ENCODE measurements at regions not wholly inside any gene's neighbourhood (a gene's known extent, or its start where the extent isn't known, plus 50 kb on each side); places are given as distances from the start of the nearest gene placed in this dataset.

- DNase-seq, result no peak
- no peak for ATAC-seq
Measured at GRCh38 chr9:80922544-80922943, 766.8 kb downstream of the TLE1 start.

DNA sequence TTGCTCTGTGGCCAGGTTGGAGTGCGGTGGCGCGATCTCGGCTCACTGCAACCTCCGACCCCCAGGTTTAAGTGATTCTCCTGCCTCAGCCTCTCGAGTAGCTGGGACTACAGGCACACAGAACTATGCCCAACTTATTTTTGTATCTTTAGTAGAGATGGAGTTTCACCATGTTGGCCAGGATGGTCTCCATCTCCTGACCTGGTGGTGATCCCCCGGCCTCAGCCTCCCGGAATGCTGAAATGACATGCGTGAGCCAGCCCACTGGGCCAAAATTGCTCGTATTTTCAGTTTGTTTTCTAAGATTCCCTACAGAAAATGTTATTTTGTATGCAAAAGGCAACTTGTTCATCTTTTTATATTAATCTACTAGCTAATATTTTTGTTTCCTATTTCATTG lies 782.6 kb downstream of the TLE1 start:
- ATAC-seq, result no peak
- no peak for DNase-seq

DNA sequence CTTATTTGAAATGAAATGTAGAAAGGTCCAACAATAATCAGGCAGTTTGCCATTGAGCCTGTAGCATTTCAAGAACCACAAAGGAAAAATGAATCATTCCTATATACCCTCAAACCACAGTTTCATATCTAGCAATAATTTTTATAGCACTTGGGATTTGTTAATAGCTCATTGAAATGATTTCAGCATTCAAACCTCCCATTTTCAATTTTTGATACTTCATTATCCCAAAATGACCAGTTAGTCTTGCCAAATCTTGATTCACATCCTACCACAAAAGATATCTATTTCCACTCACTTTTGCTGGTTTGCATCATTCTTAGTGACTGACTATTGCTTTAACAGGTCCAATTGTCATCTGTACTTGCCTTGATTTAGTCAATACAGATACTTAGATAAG lies 790.1 kb downstream of the TLE1 start:
- DNase-seq, result no peak
- ATAC-seq, result no peak

GRCh38 chr9:80893190-80893589 lies 796.2 kb downstream of the TLE1 start:
- DNase-seq (no peak), ATAC-seq (no peak)

- DNase-seq (no peak), ATAC-seq (no peak)
Measured at GRCh38 chr9:80892703-80893102, 796.6 kb downstream of the TLE1 start.

DNA sequence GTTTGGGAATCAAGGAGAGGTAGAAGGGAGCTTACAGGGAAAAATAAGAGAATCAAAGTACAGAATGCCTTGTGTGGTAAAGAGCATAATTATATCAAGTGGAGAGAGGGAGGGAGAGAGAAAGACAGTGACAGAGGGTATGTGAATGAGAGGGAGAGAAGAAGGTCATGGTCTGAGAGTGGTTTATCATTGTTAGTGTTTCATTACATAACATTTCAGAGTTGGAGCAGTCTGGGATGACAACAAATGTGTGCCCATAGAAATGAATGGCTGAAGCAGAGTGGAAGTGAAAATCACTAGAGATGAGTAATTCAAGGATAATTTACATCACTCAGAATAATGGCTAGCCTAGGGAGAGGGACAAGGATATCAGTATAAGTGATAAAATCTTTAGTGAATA lies 799.2 kb downstream of the TLE1 start:
- no peak for ATAC-seq
- DNase-seq, result no peak

GRCh38 chr9:80885894-80886293 lies 803.5 kb downstream of the TLE1 start:
- no peak for ATAC-seq
- no peak for DNase-seq

- ATAC-seq (no peak), DNase-seq (no peak)
Measured at GRCh38 chr9:80883826-80884579, 805.3 kb downstream of the TLE1 start.

- DNase-seq (no peak), ATAC-seq (no peak)
Measured at GRCh38 chr9:80883426-80883825, 805.9 kb downstream of the TLE1 start.

DNA sequence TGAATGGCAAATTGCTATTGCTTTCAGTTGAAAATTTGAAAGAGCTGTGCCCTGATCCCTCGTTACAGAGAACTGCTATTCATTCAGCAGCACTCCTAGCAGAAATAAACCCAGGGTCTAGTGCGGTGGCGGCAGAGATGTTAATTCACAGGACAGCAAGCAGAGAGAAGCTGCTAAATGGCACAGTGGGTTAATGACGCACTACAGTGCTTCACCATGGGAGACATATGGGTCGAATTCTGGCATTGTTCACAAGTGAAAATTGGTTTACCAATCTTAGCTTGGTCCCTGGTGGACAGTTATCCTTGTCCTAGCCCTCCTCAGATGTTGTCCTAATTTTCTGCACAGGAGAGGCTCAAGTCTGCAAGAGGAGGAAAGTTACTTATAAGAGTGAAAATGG lies 807.4 kb downstream of the TLE1 start:
- ATAC-seq (no peak), DNase-seq (no peak)

DNA sequence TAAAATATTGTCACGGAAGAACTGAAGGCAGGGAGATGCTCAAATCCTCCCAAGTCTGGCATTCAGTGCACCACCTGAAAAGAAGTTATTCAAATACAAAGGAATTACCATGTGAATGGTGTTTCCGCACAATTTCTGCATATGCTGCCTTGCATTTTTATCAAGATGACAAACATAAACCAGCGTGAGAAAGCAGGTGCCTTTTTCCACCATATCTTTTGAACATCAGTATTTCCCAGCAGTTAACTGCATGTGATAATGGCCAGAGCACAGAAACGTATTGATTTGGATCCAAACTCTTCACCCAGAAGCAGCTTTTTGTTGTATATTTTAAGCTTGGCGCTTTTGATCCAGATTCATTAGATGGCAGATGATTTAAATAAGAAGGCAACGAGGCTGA lies 808.0 kb downstream of the TLE1 start:
- no peak for DNase-seq
- no peak for ATAC-seq

DNA sequence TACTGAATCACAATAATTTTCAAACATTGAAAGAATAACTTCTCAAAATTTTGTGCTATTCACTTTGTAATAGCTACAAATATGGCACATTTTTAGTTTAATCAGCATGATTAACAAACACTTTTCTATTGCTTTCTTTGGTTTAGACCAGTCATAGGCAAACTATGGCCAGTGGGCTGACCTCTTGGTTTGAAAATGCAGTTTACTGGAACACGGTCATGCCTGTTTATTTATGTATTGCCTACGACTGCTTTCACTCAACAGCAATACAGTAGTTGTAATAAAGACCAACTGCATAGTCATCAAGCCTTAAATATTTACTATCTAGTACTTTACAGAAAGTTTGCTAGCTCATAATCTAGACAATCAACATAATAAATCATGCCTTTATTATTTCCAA lies 810.8 kb downstream of the TLE1 start:
- DNase-seq, result no peak
- ATAC-seq, result no peak

GRCh38 chr9:80875947-80876346 lies 813.4 kb downstream of the TLE1 start:
- ATAC-seq, result no peak
- no peak for DNase-seq

DNA sequence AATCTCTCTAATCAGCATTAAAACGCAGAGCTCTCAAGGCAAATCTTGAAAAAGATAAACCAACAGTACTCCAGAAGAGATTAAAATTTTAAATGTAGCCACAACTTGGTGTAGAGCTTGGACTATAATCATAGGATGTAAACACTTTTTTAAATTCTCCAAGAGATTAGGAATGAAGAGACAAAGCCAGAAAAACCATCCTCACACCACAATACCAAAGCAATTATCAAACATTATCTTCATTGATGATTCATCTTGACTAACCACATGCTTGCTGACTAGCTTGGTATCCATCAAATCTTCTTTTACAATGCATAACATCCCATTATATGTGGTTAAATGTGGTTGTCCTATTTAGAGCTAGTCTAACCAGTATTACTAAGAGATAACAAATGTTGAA lies 815.1 kb downstream of the TLE1 start:
- DNase-seq, result no peak
- ATAC-seq, result no peak

GRCh38 chr9:80873861-80874260 lies 815.5 kb downstream of the TLE1 start:
- ATAC-seq (no peak), DNase-seq (no peak)

DNA sequence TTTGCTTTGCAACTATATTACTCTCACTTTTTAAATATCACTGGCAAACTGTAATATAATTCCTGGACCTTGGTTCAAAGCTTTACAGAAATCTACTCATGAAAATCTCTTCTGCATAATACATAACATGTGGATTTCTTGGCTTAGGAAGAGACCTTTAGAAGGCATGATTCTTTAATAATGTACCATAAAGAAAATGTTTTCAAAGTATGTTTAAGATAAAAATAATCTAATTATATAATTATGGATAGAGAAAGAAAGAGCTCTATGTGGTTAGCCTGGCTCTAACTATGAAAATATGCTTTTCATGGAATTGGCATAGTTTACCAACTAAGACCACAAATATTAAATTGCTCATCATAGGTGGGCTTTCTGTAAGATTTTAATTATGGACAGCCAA lies 817.8 kb downstream of the TLE1 start:
- DNase-seq (no peak), ATAC-seq (no peak)

GRCh38 chr9:80867731-80868130 lies 821.6 kb downstream of the TLE1 start:
- DNase-seq, result no peak
- ATAC-seq, result no peak

DNA sequence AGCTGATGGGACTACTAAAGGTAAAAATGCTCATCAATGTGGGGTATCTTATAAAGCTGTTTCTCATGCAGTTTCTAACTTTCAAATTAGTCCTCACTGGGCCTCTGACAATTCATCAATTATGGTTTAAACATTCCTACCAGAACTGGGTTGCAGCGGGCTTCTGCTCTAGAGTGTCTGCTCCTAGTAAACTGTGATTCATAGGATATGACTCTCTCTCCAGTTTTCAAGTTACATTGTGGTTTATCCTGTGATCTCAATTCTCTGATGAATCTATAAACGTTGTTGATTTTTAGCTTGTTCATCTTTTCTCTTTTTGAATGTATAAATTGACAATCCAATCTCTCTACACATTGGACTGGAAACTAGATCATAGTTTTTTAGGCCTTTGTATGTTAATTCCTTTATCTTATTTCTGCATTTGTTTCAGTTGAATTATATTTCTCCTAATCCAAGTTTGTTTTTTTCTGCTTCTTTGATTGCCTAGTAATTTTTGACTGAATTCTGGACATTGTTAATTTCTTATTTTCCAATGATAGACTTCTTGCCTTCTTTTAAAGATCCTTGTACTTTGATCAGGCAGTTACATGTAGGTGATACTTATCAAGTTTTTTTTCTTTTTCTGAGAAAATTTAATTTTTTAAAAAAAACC lies 822.6 kb downstream of the TLE1 start:
- DNase-seq, result no peak

GRCh38 chr9:80866121-80866520 lies 823.2 kb downstream of the TLE1 start:
- ATAC-seq, result no peak
- DNase-seq, result no peak

More for the DNA sequence above, 822.6 kb downstream of the TLE1 start:
- ATAC-seq, result no peak

- DNase-seq (no peak), ATAC-seq (no peak)
Measured at GRCh38 chr9:80843028-80843427, 846.3 kb downstream of the TLE1 start.

DNA sequence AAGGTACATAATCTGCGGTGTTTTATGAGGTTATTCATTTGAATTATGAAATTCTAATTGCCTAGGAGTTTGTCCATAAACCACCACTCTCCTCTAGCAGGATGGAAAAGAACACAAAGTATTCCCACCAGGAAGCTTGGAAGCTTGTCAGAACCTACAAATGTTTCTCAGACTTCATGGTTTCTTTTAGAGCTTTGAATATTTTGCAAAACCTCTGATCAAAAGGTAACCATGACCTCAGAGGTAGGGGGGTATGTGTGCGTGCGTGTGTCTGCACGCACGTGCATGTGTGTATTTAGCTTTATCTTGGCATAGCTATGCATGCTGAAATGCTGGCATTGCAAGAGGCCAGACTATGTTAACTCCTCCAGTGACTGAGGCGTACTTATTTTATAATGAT lies 847.0 kb downstream of the TLE1 start:
- no peak for DNase-seq
- no peak for ATAC-seq

GRCh38 chr9:80841888-80842287 lies 847.5 kb downstream of the TLE1 start:
- DNase-seq, result no peak
- ATAC-seq, result no peak

DNA sequence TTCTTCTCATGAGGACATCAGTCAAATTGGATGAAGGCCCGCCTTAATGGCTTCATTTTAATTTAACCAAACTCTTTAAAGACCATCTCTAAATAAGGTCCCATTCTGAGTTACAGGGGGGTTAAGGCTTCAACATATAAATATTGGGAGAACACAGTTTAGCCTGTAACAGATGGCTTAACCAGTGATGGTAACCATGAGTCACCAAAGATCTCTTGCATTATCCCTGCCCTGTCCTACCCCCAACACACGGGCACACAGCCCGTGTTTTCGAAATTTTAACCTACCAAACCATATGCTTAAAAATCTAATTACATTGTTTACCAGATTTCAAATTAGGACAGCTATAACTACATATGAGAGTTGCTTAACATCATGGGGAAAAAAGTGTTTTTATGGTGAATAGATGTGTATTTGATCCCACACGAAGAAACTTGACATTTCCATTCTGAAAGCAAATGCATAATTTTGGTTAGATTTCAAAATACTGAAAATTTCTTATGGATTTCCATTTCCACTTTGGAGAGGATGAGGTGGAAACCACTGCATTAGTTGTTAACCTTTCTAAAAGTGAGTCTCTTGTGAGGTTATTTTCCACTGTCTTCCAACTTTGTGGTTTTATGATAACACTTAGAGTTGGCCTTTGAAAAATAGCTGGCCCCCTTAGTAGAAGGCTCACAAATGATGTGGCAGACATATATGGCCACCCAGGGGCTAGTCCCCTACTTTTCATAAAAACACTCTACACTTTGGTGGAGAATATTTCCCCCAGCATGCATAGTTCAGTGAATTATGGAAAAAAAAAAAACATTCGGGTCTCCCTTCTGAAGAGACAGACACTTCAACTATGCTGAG lies 849.3 kb downstream of the TLE1 start:
- DNase-seq, result no peak
- ATAC-seq, result no peak

Measured in stimulated activated naive CD8-positive, alpha-beta T cell treated with anti-CD3 and anti-CD28 coated beads, Interleukin-15, Interleukin-2, amounts not matched to agents 100 U/mL and 50 U/mL, for 24 hours (primary cell).